ENCODE measurements at regions not wholly inside any gene's neighbourhood (a gene's known extent, or its start where the extent isn't known, plus 50 kb on each side); places are given as distances from the start of the nearest gene placed in this dataset.

DNA sequence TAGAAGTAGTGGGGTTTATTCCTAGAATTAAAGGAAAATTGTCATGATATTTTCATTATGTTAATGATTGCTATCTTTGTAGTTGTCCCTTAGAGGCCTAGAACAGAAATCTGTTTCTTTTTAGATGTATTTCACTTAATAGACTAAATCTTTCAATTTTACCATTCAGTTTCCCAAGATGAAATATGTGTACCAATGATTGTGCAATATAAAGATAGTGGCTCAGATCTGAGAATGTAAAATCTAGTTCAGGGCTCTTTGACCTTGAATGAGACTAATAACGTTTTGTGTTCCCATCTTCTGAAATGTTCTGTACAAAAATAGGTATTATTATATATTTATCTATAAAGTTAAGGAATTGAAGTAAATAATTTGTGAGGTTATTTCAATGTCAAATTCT is 947.9 kb downstream of the DTWD2 start:
- no peak overlapping the region for H2AFZ ChIP-seq (ENCODE audit: control insufficient read depth, low read length)
- dilution Hi-C loops (cut with MboI; ENCODE audit: extremely low pct_ligation_motif_present, low sequenced_read_pairs), result no loop called here
- no peak for FAIRE-seq

DNA sequence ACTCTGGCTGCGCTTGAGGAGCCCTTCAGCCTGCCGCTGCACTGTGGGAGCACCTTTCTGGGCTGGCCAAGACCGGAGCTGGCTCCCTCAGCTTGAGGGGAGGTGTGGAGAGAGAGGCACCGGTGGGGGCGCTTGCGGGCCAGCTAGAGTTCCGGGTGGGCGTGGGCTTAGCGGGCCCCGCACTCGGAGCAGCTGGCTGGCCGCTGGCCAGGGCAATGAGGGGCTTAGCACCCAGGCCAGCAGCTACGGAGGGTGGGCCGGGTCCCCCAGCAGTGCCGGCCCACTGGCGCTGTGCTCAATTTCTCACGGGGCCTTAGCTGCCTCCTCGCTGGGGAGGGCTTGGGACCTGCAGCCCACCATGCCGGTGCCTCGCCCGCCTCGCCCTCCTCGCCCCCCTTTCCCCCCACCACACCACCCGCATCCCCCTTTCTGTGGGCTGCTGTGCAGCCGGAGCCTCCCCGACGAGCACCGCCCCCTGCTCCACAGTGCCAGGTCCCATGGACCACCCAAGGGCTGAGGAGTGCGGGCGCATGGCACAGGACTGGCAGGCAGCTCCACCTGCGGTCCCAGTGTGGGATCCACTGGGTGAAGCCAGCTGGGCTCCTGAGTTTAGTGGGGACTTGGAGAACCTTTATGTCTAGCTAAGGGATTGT is 954.5 kb downstream of the DTWD2 start:
- TF ChIP-seq, protein P1, sequence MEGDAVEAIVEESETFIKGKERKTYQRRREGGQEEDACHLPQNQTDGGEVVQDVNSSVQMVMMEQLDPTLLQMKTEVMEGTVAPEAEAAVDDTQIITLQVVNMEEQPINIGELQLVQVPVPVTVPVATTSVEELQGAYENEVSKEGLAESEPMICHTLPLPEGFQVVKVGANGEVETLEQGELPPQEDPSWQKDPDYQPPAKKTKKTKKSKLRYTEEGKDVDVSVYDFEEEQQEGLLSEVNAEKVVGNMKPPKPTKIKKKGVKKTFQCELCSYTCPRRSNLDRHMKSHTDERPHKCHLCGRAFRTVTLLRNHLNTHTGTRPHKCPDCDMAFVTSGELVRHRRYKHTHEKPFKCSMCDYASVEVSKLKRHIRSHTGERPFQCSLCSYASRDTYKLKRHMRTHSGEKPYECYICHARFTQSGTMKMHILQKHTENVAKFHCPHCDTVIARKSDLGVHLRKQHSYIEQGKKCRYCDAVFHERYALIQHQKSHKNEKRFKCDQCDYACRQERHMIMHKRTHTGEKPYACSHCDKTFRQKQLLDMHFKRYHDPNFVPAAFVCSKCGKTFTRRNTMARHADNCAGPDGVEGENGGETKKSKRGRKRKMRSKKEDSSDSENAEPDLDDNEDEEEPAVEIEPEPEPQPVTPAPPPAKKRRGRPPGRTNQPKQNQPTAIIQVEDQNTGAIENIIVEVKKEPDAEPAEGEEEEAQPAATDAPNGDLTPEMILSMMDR (optimal IDR thresholded peaks at IDR 0.05 in 1 of 3, IDR thresholded peaks at IDR 0.05 in 1 of 3, conservative IDR thresholded peaks at IDR 0.05 in 1 of 3; ENCODE audit: extremely low read depth in 1 of 3, insufficient read depth in 2 of 3, low read length in 3 of 3), result no peak
- no peak for TF ChIP-seq EZH2 (IDR thresholded peaks at IDR 0.05; ENCODE audit: low read length)
- H3K9me3 ChIP-seq (ENCODE audit: control insufficient read depth, low read depth, low read length), result no peaks in the 10 kb centered on the region
- H2AFZ ChIP-seq (ENCODE audit: control insufficient read depth, low read length), result no peak overlapping the region
- no peaks in the 10 kb centered on the region for H4K20me1 ChIP-seq (ENCODE audit: control insufficient read depth, extremely low read depth, insufficient read depth, low read length)
- DNase-seq (ENCODE audit: low read depth, low spot score), result no peak
- no peaks in the 10 kb centered on the region for H3K9me1 ChIP-seq (ENCODE audit: control insufficient read depth, extremely low read depth, insufficient read depth, low read length)
- H3K4me1 ChIP-seq (ENCODE audit: control insufficient read depth, extremely low read depth, insufficient read depth, low read length), result no peaks in the 10 kb centered on the region
- no peak overlapping the region for H3K27ac ChIP-seq (ENCODE audit: control insufficient read depth, insufficient read depth, low read length)
- no peak overlapping the region for H3K4me2 ChIP-seq (ENCODE audit: control insufficient read depth, extremely low read depth, insufficient read depth, low read depth, low read length)
- no peak overlapping the region for H3K4me3 ChIP-seq (ENCODE audit: control insufficient read depth in 2 of 3, extremely low read depth in 1 of 3, insufficient read depth in 2 of 3, low read depth in 1 of 3, low read length in 3 of 3)
- no peaks in the 10 kb centered on the region for H3K36me3 ChIP-seq (ENCODE audit: control insufficient read depth in 2 of 2, extremely low read depth in 1 of 2, insufficient read depth in 2 of 2, low read length in 2 of 2)
- dilution Hi-C loops (cut with MboI; ENCODE audit: extremely low pct_ligation_motif_present, low sequenced_read_pairs), result no loop called here
- no peaks in the 10 kb centered on the region for H3K79me2 ChIP-seq (ENCODE audit: control insufficient read depth, insufficient read depth, low read length)
- FAIRE-seq, result no peak
- no peaks in the 10 kb centered on the region for H3K27me3 ChIP-seq (ENCODE audit: control insufficient read depth, extremely low read depth, insufficient read depth, low read length)
- no peak overlapping the region for H3K9ac ChIP-seq (ENCODE audit: control insufficient read depth, extremely low read depth, insufficient read depth, low read length)

More for the DNA sequence above, 947.9 kb downstream of the DTWD2 start:
- H3K27ac ChIP-seq (ENCODE audit: control insufficient read depth, insufficient read depth, low read length), result no peak overlapping the region
- H3K9ac ChIP-seq (ENCODE audit: control insufficient read depth, extremely low read depth, insufficient read depth, low read length), result no peak overlapping the region
- H3K9me3 ChIP-seq (ENCODE audit: control insufficient read depth, low read depth, low read length), result no peaks in the 10 kb centered on the region
- H3K79me2 ChIP-seq (ENCODE audit: control insufficient read depth, insufficient read depth, low read length), result no peaks in the 10 kb centered on the region
- H3K9me1 ChIP-seq (ENCODE audit: control insufficient read depth, extremely low read depth, insufficient read depth, low read length), result no peaks in the 10 kb centered on the region
- no peak overlapping the region for H3K4me2 ChIP-seq (ENCODE audit: control insufficient read depth, extremely low read depth, insufficient read depth, low read depth, low read length)
- H3K36me3 ChIP-seq (ENCODE audit: control insufficient read depth in 2 of 2, extremely low read depth in 1 of 2, insufficient read depth in 2 of 2, low read length in 2 of 2), result no peaks in the 10 kb centered on the region
- no peaks in the 10 kb centered on the region for H4K20me1 ChIP-seq (ENCODE audit: control insufficient read depth, extremely low read depth, insufficient read depth, low read length)
- no peaks in the 10 kb centered on the region for H3K27me3 ChIP-seq (ENCODE audit: control insufficient read depth, extremely low read depth, insufficient read depth, low read length)
- no peak overlapping the region for H3K4me3 ChIP-seq (ENCODE audit: control insufficient read depth in 2 of 3, extremely low read depth in 1 of 3, insufficient read depth in 2 of 3, low read depth in 1 of 3, low read length in 3 of 3)
- no peak for DNase-seq (ENCODE audit: low read depth, low spot score)
- TF ChIP-seq EZH2 (IDR thresholded peaks at IDR 0.05; ENCODE audit: low read length), result no peak
- TF ChIP-seq, protein P1 (optimal IDR thresholded peaks at IDR 0.05 in 1 of 3, IDR thresholded peaks at IDR 0.05 in 1 of 3, conservative IDR thresholded peaks at IDR 0.05 in 1 of 3; ENCODE audit: extremely low read depth in 1 of 3, insufficient read depth in 2 of 3, low read length in 3 of 3), result no peak
- no peaks in the 10 kb centered on the region for H3K4me1 ChIP-seq (ENCODE audit: control insufficient read depth, extremely low read depth, insufficient read depth, low read length)

Measured in keratinocyte (primary cell).